ENCODE measurements at regions not wholly inside any gene's neighbourhood (a gene's known extent, or its start where the extent isn't known, plus 50 kb on each side); places are given as distances from the start of the nearest gene placed in this dataset.

- intact Hi-C loops (cut with DNase I), result no loop called here
- H3K4me1 ChIP-seq, result no peaks in the 10 kb centered on the region
- no peak overlapping the region for H3K4me3 ChIP-seq
These were observed 90.5 kb upstream of the SPRED2 start for GRCh38 chr2:65522922-65523321.

DNA sequence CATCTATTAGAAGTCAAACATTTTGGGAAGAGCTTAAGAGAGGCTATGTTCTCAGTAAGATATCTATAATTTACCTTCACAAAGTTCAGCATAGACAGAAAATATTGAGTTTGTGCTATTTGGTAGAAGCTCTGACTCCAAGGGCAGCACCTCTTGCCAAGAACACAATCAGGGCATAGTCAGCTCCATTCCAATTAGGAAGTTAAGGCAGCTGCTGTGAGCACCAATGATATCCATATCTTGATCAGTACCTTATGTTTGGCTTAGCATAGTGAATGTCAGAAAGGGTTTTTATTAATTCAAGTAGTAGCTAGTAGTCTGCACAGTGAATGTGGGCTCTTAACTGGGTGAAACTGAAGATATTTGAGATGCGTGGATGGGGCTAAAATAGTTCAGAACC is 86.4 kb upstream of the SPRED2 start:
- no peak for TF ChIP-seq CTCF (IDR thresholded peaks at IDR 0.05)
- Histone ChIP-seq H3K9me3 (no peaks in the 10 kb centered on the region), H3K4me3 (no peak overlapping the region), H3K36me3 (no peaks in the 10 kb centered on the region), H3K27ac (no peak overlapping the region), H3K27me3 (no peaks in the 10 kb centered on the region), H3K4me1 (no peaks in the 10 kb centered on the region)
- intact Hi-C loops (cut with DNase I), result no loop called here
- DNase-seq (ENCODE audit: low spot score in 2 of 2), result no peak

More at GRCh38 chr2:65522922-65523321, 90.5 kb upstream of the SPRED2 start:
- Histone ChIP-seq H3K27me3 (no peaks in the 10 kb centered on the region), H3K36me3 (no peaks in the 10 kb centered on the region), H3K9me3 (no peaks in the 10 kb centered on the region), H3K27ac (no peak overlapping the region)
- DNase-seq (ENCODE audit: low spot score in 2 of 2), result no peak
- no peak for TF ChIP-seq CTCF (IDR thresholded peaks at IDR 0.05)

DNA sequence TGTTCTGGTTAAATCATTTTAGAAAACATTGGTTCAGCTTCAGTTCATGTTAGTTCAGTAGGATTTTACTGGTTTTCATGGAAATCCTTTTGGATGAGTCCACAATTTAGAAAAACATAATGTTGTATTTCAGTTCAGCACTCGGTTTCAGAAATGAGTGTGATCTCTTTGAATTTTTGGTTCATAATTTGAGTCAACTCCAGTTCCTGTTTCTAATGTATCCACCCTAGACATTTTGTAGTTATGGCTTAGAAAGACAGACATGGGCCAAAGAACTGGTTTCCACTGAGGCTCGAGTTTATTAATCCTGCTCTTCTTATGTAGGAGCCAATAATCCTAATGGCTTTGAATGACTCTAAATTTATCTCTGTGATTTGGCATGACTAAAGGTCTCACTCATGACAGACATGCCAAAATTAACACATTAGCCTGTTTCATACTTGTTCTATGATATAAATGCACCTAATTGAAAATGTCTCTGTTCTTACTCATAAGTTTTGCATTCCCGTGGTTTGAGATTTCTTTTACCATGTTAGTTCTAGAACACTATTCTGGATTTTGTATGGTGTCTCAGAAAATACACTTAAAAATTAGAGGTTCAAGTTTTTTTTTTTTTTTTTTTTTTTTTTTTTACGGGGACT is 82.3 kb upstream of the SPRED2 start:
- intact Hi-C loops (cut with DNase I), result no loop called here
- no peaks in the 10 kb centered on the region for H3K36me3 ChIP-seq
- no peak overlapping the region for H3K27ac ChIP-seq
- no peaks in the 10 kb centered on the region for H3K4me1 ChIP-seq
- no peak for DNase-seq (ENCODE audit: low spot score in 2 of 2)
- no peak overlapping the region for H3K4me3 ChIP-seq
- H3K9me3 ChIP-seq, result no peaks in the 10 kb centered on the region
- no peaks in the 10 kb centered on the region for H3K27me3 ChIP-seq
- no peak for TF ChIP-seq CTCF (IDR thresholded peaks at IDR 0.05)

GRCh38 chr2:65512783-65513182 is 80.4 kb upstream of the SPRED2 start:
- TF ChIP-seq CTCF (IDR thresholded peaks at IDR 0.05), result no peak

GRCh38 chr2:65511306-65511705 is 78.9 kb upstream of the SPRED2 start:
- Histone ChIP-seq H3K4me3 (no peak overlapping the region), H3K4me1 (no peaks in the 10 kb centered on the region), H3K27ac (no peak overlapping the region), H3K36me3 (no peaks in the 10 kb centered on the region), H3K9me3 (no peaks in the 10 kb centered on the region), H3K27me3 (no peaks in the 10 kb centered on the region)
- DNase-seq (ENCODE audit: low spot score in 2 of 2), result no peak
- intact Hi-C loops (cut with DNase I), result no loop called here
- no peak for TF ChIP-seq CTCF (IDR thresholded peaks at IDR 0.05)

More at GRCh38 chr2:65512783-65513182, 80.4 kb upstream of the SPRED2 start:
- intact Hi-C loops (cut with DNase I), result no loop called here
- Histone ChIP-seq H3K36me3 (no peaks in the 10 kb centered on the region), H3K27me3 (no peaks in the 10 kb centered on the region), H3K27ac (no peak overlapping the region), H3K9me3 (no peaks in the 10 kb centered on the region), H3K4me1 (no peaks in the 10 kb centered on the region), H3K4me3 (no peak overlapping the region)
- DNase-seq (ENCODE audit: low spot score in 2 of 2), result no peak

GRCh38 chr2:65508225-65508624 is 75.8 kb upstream of the SPRED2 start:
- Histone ChIP-seq H3K9me3 (no peaks in the 10 kb centered on the region), H3K4me3 (no peak overlapping the region), H3K27ac (no peak overlapping the region), H3K36me3 (no peaks in the 10 kb centered on the region), H3K27me3 (no peaks in the 10 kb centered on the region), H3K4me1 (no peaks in the 10 kb centered on the region)
- intact Hi-C loops (cut with DNase I), result no loop called here
- no peak for DNase-seq (ENCODE audit: low spot score in 2 of 2)
- TF ChIP-seq CTCF (IDR thresholded peaks at IDR 0.05), result no peak

All from ascending aorta (tissue), 2 donors.